ENCODE measurements at regions not wholly inside any gene's neighbourhood (a gene's known extent, or its start where the extent isn't known, plus 50 kb on each side); places are given as distances from the start of the nearest gene placed in this dataset.

DNA sequence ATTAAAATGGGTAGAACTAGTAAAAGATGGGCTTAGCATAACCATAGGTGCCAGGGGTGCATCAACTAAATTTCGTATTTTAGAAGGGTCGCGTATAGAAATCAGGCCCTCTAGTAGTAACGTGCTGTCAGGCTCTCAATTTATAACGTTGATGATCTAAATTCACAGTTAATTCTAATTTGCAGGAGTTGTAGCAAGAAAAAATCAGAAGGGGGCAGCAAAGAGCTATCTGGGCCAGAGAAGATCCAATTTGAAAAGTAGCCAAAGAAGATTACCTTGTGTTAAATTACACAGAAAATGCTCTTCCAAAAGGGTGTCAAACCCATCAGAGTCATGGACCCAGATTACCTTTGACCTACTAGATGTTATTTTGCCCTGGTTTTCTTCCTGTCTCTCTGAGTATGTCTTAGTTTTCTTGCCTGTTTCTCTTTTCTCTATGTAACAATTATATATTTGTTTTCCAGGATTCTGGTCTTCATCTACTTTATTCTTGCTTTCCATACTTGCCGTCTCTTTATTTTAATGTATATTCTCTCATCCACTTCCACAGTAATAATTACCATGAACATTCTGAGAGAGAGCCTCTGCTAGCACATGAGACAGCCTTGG is 1030.9 kb downstream of the AMY1C start:
- DNase-seq (ENCODE audit: low read depth, low spot score) = no peak

GRCh38 chr1:104785575-104786187 is 1036.0 kb downstream of the AMY1C start:
- H3K27ac ChIP-seq = no peak overlapping the region
- DNase-seq (ENCODE audit: low read depth, low spot score) = no peak

More for the DNA sequence above, 1030.9 kb downstream of the AMY1C start:
- H3K27ac ChIP-seq = no peak overlapping the region

DNA sequence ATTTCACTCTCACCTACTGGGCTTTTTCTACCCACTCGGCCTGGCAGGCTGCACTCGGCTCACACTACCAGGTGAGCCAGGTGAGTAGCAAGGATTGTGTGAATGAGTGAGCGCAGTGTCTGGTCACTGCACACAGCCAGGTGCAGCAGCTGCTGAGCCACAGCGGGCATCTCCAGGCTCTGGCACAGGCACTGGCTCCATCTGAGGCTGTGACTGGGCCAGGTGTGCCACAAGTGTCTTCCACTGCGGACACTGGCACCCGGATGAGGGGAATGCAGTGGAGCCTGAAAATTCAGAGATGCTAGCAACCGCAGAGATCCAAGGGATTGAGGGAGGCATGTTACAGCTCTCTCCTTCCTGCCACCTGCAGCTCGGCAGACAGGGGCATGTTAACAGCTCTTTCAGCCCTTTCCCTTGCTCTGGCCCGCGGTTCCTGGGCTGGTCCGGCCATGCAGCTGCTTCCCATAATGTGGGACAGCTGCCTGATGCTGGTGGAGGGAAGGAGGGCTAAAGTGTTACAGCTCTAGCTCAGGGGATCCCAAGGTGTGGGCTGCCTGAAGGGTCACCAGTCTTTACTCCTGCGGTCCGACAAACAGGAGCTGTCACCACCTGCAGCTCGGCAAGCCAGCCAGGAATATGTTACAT is 1038.3 kb downstream of the AMY1C start:
- DNase-seq (ENCODE audit: low read depth, low spot score) = no peak
- H3K27ac ChIP-seq = no peak overlapping the region

- H3K27ac ChIP-seq = no peak overlapping the region
- no peak for DNase-seq (ENCODE audit: low read depth, low spot score)
Observed at GRCh38 chr1:104791030-104791429, 1041.3 kb downstream of the AMY1C start.

DNA sequence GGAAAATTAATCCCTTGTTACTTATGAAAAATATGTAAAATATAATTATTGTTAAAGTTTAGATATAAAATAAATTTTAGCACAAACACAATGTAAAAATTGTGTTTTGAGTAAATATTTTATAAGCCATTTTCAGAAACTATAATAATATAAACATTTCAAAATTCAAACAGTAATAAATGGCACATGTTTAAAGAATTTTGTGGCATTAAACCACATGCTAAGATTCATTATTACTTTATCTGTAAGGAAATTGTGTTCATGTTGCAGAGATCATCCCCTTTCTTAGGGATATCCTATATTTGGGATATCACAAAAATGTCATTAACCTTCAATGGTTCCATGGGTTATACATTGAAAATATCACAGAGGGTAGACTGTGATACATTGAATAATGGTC is 1044.3 kb downstream of the AMY1C start:
- no peak overlapping the region for H3K27ac ChIP-seq
- no peak for DNase-seq (ENCODE audit: low read depth, low spot score)

GRCh38 chr1:104795931-104796330 is 1046.2 kb downstream of the AMY1C start:
- H3K27ac ChIP-seq = peak overlapping the region; percentile 60
- DNase-seq (ENCODE audit: low read depth, low spot score) = no peak

DNA sequence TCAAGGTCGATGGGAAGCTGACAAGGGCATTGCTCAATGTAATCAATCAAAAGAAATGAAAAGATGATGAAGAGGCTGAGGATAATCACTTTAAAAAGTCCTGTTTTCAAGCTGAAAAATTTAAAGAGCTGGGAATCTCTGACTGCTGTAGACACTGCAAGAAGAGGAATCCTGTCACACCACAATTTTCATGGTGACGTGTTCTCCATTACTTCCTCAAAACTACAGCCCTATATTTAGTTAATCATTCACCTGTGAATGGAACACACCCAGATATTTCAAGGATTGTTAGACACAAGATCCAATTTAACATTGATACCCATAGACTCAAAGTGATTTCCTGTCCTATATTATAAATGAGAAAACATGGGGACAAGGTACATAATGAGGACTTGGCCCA is 1048.3 kb downstream of the AMY1C start:
- peak overlapping the region; percentile 60 for H3K27ac ChIP-seq
- no peak for DNase-seq (ENCODE audit: low read depth, low spot score)

DNA sequence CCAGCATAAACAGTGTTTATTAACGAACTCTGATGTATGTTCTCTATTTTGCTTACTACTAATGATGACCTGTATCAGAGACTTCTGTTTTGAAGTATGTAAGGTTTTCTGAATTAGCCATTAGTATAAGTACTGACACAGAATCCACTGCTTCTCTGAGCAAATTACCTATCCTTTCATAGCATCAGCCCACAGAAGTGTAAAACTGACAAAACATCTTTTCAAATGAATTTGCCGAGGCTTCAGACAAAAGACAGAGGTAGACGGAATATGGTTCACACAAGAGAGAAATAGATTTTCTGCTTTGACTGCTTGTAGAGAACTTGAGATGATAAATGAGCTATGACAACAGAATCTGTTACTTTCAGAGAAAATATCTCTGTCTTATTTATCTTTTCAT is 1051.6 kb downstream of the AMY1C start:
- no peak overlapping the region for H3K27ac ChIP-seq
- no peak for DNase-seq (ENCODE audit: low read depth, low spot score)

DNA sequence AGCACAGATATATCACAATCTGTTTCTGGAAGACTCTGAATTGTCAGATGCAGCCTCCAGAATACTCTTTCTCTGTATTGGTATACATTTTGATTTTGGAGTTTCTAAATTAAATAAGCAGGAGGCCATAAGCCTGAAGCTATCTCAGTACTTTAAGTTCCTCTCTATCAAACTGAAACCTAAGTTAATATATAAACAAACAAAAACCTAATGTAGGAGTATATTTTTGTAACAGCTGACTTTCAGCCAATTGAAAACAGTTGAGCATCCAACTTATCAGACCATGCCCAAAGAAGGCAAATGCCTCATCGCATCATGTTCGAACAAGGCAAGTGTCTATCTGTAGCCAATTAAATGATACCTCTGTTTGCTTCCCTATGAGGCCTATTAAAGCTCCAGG is 1054.4 kb downstream of the AMY1C start:
- H3K27ac ChIP-seq = no peak overlapping the region
- DNase-seq (ENCODE audit: low read depth, low spot score) = no peak

- no peak overlapping the region for H3K27ac ChIP-seq
- DNase-seq (ENCODE audit: low read depth, low spot score) = no peak
Observed at GRCh38 chr1:104807590-104807989, 1057.9 kb downstream of the AMY1C start.

DNA sequence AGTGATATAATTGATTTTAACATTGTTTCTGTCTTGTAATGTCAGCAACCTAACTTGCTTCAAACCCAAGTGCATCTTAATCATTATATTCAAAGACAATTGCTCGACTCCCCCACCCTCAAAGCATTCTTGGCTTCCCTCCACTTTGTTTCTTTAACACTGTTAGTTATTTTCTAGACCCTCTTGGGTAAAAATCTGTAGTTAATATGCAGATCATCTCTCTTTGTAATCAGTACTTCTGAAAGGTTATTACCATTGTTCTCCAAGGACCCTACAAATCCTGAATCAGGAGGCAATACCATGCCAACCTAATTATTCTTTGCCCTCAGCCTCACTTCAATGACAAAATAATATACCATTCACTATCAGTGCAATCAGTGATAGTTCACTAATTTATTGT is 1075.7 kb downstream of the AMY1C start:
- no peak for DNase-seq (ENCODE audit: low read depth, low spot score)
- no peak overlapping the region for H3K27ac ChIP-seq

- no peak overlapping the region for H3K27ac ChIP-seq
- DNase-seq (ENCODE audit: low read depth, low spot score) = no peak
Observed at GRCh38 chr1:104830534-104830933, 1080.8 kb downstream of the AMY1C start.

GRCh38 chr1:104852151-104852550 is 1102.5 kb downstream of the AMY1C start:
- DNase-seq (ENCODE audit: low read depth, low spot score) = no peak
- no peak overlapping the region for H3K27ac ChIP-seq

DNA sequence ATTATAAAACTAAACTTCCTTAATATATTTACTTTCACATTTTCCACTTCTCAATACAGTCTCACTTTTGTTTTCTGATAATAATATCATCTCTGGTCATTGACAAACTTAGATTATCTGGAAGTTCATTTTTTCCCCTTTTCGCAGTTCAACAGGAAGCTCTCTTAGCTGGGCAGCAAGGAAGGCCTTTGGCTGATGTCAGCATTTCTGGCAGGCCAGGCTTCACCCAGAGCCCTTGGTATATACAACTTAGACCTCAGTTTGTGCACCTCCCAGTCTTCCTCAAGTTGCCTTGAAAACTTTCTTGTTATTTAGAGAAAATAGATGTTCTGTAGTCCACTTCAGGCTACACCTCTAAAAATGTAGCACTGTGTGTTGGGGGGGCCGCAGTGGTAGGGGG is 1103.6 kb downstream of the AMY1C start:
- no peak overlapping the region for H3K27ac ChIP-seq
- no peak for DNase-seq (ENCODE audit: low read depth, low spot score)

GRCh38 chr1:104854529-104854928 is 1104.8 kb downstream of the AMY1C start:
- H3K27ac ChIP-seq = no peak overlapping the region
- DNase-seq (ENCODE audit: low read depth, low spot score) = no peak

GRCh38 chr1:104855550-104855949 is 1105.9 kb downstream of the AMY1C start:
- no peak for DNase-seq (ENCODE audit: low read depth, low spot score)
- no peak overlapping the region for H3K27ac ChIP-seq

DNA sequence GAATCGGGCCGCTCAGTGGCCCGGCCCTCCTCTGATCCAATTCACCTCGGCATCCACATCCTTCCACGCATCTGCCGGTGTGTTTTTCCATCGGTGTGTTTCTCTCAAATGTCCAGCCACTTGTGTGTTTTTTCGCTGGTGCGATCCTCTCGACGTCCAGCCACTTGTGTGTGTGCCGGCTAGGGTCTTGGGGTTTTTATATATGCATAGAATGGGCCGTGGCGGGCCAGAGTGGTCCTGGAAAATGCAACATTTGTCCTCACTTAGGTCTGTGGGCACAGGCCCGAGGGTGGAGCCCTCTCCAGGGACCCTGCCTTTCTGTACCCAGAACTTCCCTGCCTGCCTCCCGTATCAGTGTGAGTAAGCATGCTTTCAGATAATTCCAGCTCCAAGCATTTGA is 1106.4 kb downstream of the AMY1C start:
- no peak for DNase-seq (ENCODE audit: low read depth, low spot score)

GRCh38 chr1:104856518-104856917 is 1106.8 kb downstream of the AMY1C start:
- DNase-seq (ENCODE audit: low read depth, low spot score) = no peak
- H3K27ac ChIP-seq = no peak overlapping the region

More for the DNA sequence above, 1106.4 kb downstream of the AMY1C start:
- no peak overlapping the region for H3K27ac ChIP-seq

GRCh38 chr1:104868794-104869193 is 1119.1 kb downstream of the AMY1C start:
- no peak overlapping the region for H3K27ac ChIP-seq
- DNase-seq (ENCODE audit: low read depth, low spot score) = no peak

DNA sequence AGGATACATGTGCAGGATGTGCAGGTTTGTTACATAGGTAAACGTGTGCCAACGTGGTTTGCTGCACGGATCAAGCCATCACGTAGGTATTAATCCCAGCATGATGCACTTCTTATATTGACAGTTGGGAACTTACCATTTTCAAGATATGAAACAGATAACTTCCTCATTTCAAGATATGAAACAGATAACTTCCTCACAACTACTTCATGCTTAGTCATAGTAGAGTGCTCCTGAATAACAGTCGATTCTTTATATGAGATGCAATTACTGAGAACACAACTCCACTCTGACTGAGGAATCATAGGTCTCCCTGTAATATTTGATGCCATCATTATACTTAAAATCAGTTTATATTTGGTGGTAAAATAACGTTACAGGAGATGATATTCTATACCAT is 1124.3 kb downstream of the AMY1C start:
- DNase-seq (ENCODE audit: low read depth, low spot score) = no peak
- no peak overlapping the region for H3K27ac ChIP-seq

- no peak for DNase-seq (ENCODE audit: low read depth, low spot score)
- H3K27ac ChIP-seq = no peak overlapping the region
Observed at GRCh38 chr1:104878203-104878909, 1128.7 kb downstream of the AMY1C start.

Data from epithelial cell of prostate (primary cell).